ENCODE measurements at regions not wholly inside any gene's neighbourhood (a gene's known extent, or its start where the extent isn't known, plus 50 kb on each side); places are given as distances from the start of the nearest gene placed in this dataset.

GRCh38 chr4:158020176-158020575, 152.6 kb downstream of the GASK1B start:
- H3K9me3 ChIP-seq: no peaks in the 10 kb centered on the region
- peak overlapping the region in 1 of 2 donors; percentile 37 for H3K27ac ChIP-seq
- peaks cover 7% of the 10 kb centered on the region for H3K4me1 ChIP-seq
- no peaks in the 10 kb centered on the region for H3K27me3 ChIP-seq
- TF ChIP-seq POLR2A (IDR thresholded peaks at IDR 0.05): no peak
- no peak for TF ChIP-seq CTCF (IDR thresholded peaks at IDR 0.05)
- intact Hi-C loops (cut with DNase I; ENCODE audit: low total_unique reads): no loop called here
- no peaks in the 10 kb centered on the region for H3K36me3 ChIP-seq (ENCODE audit: low read depth, missing control alignments)
- H3K4me3 ChIP-seq: no peak overlapping the region
- DNase-seq: peak; percentile 76

- H3K9me3 ChIP-seq: no peaks in the 10 kb centered on the region
- H3K27ac ChIP-seq: no peak overlapping the region
- intact Hi-C loops (cut with DNase I; ENCODE audit: low total_unique reads): no loop called here
- no peaks in the 10 kb centered on the region for H3K36me3 ChIP-seq (ENCODE audit: low read depth, missing control alignments)
- no peak for DNase-seq
- 89 to 96% methylated on average over 1 of the region's 1 CpG for WGBS, 2 donors
- no peak for TF ChIP-seq POLR2A (IDR thresholded peaks at IDR 0.05)
- no peak for TF ChIP-seq CTCF (IDR thresholded peaks at IDR 0.05)
- H3K27me3 ChIP-seq: no peaks in the 10 kb centered on the region
- H3K4me1 ChIP-seq: peaks cover 7% of the 10 kb centered on the region
- H3K4me3 ChIP-seq: no peak overlapping the region
These were observed 154.0 kb downstream of the GASK1B start for GRCh38 chr4:158018831-158019230.

- peaks cover 7% of the 10 kb centered on the region for H3K4me1 ChIP-seq
- H3K27ac ChIP-seq: no peak overlapping the region
- intact Hi-C loops (cut with DNase I; ENCODE audit: low total_unique reads): no loop called here
- DNase-seq: no peak
- no peak overlapping the region for H3K4me3 ChIP-seq
- H3K27me3 ChIP-seq: no peaks in the 10 kb centered on the region
- H3K9me3 ChIP-seq: no peaks in the 10 kb centered on the region
- no peaks in the 10 kb centered on the region for H3K36me3 ChIP-seq (ENCODE audit: low read depth, missing control alignments)
- WGBS, 2 donors: 57 to 64% methylated on average over 1 of the region's 1 CpG
- TF ChIP-seq CTCF (IDR thresholded peaks at IDR 0.05) (no peak), POLR2A (IDR thresholded peaks at IDR 0.05) (no peak)
These were observed 154.5 kb downstream of the GASK1B start for GRCh38 chr4:158018221-158018830.

- intact Hi-C loops (cut with DNase I; ENCODE audit: low total_unique reads): no loop called here
- Histone ChIP-seq H3K27ac (peak overlapping the region in 1 of 2 donors; percentile 37), H3K4me1 (peaks cover 7% of the 10 kb centered on the region), H3K9me3 (no peaks in the 10 kb centered on the region), H3K27me3 (no peaks in the 10 kb centered on the region), H3K36me3 (ENCODE audit: low read depth, missing control alignments) (no peaks in the 10 kb centered on the region), H3K4me3 (no peak overlapping the region)
- 57 to 67% methylated on average over 1 of the region's 1 CpG for WGBS, 2 donors
- no peak for DNase-seq
- TF ChIP-seq POLR2A (IDR thresholded peaks at IDR 0.05) (no peak), CTCF (IDR thresholded peaks at IDR 0.05) (no peak)
These were observed 156.3 kb downstream of the GASK1B start for GRCh38 chr4:158016511-158016910.

- no peak overlapping the region for H3K4me3 ChIP-seq
- H3K36me3 ChIP-seq (ENCODE audit: low read depth, missing control alignments): no peaks in the 10 kb centered on the region
- no peak overlapping the region for H3K27ac ChIP-seq
- no peak for DNase-seq
- no peak for TF ChIP-seq CTCF (IDR thresholded peaks at IDR 0.05)
- TF ChIP-seq POLR2A (IDR thresholded peaks at IDR 0.05): no peak
- H3K27me3 ChIP-seq: no peaks in the 10 kb centered on the region
- intact Hi-C loops (cut with DNase I; ENCODE audit: low total_unique reads): no loop called here
- no peaks in the 10 kb centered on the region for H3K9me3 ChIP-seq
- 50 to 52% methylated on average over 3 of the region's 3 CpGs for WGBS, 2 donors
- H3K4me1 ChIP-seq: no peaks in the 10 kb centered on the region
These were observed 157.6 kb downstream of the GASK1B start for GRCh38 chr4:158015241-158015640.

All from testis (tissue), 2 donors.